ENCODE measurements at regions not wholly inside any gene's neighbourhood (a gene's known extent, or its start where the extent isn't known, plus 50 kb on each side); places are given as distances from the start of the nearest gene placed in this dataset.

DNA sequence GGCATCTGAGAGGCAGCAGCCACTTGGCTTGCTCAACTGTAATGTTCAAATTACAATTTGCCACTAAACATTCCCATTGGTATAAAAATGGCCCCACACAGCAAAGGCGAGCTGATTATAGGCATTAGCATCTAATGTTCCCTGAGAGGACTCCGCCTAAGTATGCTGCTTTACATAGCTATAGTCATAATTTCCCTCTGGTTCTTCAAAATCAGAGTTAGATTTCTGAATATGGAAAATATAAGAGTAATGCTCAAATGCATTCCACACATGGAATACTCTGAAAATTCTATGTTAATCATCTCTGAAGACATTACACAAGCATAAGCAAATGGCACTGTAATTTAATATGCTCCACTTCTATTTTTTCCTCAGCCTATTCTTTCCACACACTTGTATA is 83.7 kb upstream of the BTG1 start:
- no peaks in the 10 kb centered on the region for H3K36me3 ChIP-seq (ENCODE audit: control insufficient read depth, insufficient read depth, low read length)
- ATAC-seq: no peak
- no peaks in the 10 kb centered on the region; the same call in 1 of the 2 replicates for H3K27me3 ChIP-seq (ENCODE audit: control insufficient read depth, insufficient read depth, low read length)
- in situ Hi-C loops (cut with HindIII; ENCODE audit: low pct_unique_long_range_greater_than_20kb, low sequenced_read_pairs) (no loop called here), intact Hi-C loops (cut with micrococcal nuclease; ENCODE audit: unreplicated experiment) (no loop called here)
- ChIA-PET POLR2A (no interaction called here), CTCF (no interaction called here)
- no peaks in the 10 kb centered on the region for H3K9me3 ChIP-seq (ENCODE audit: control insufficient read depth, insufficient read depth, low read depth, low read length)
- no peak for DNase-seq (ENCODE audit: low read depth, low spot score)
- BruUV-seq (replicated peaks): no TSS peak
- H3K27ac ChIP-seq (ENCODE audit: low read length): no peak overlapping the region
- no peak for TF ChIP-seq POLR2AphosphoS5 (IDR thresholded peaks at IDR 0.05; ENCODE audit: low read depth, low read length)
- TF ChIP-seq, protein P1, sequence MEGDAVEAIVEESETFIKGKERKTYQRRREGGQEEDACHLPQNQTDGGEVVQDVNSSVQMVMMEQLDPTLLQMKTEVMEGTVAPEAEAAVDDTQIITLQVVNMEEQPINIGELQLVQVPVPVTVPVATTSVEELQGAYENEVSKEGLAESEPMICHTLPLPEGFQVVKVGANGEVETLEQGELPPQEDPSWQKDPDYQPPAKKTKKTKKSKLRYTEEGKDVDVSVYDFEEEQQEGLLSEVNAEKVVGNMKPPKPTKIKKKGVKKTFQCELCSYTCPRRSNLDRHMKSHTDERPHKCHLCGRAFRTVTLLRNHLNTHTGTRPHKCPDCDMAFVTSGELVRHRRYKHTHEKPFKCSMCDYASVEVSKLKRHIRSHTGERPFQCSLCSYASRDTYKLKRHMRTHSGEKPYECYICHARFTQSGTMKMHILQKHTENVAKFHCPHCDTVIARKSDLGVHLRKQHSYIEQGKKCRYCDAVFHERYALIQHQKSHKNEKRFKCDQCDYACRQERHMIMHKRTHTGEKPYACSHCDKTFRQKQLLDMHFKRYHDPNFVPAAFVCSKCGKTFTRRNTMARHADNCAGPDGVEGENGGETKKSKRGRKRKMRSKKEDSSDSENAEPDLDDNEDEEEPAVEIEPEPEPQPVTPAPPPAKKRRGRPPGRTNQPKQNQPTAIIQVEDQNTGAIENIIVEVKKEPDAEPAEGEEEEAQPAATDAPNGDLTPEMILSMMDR (IDR thresholded peaks at IDR 0.05): no peak
- TF ChIP-seq SIN3A (IDR thresholded peaks at IDR 0.05; ENCODE audit: borderline replicate concordance, insufficient read depth, low read depth, low read length): no peak
- no peak for TF ChIP-seq TCF7L2 (IDR thresholded peaks at IDR 0.05; ENCODE audit: low read depth, low read length)
- TF ChIP-seq, protein P2, sequence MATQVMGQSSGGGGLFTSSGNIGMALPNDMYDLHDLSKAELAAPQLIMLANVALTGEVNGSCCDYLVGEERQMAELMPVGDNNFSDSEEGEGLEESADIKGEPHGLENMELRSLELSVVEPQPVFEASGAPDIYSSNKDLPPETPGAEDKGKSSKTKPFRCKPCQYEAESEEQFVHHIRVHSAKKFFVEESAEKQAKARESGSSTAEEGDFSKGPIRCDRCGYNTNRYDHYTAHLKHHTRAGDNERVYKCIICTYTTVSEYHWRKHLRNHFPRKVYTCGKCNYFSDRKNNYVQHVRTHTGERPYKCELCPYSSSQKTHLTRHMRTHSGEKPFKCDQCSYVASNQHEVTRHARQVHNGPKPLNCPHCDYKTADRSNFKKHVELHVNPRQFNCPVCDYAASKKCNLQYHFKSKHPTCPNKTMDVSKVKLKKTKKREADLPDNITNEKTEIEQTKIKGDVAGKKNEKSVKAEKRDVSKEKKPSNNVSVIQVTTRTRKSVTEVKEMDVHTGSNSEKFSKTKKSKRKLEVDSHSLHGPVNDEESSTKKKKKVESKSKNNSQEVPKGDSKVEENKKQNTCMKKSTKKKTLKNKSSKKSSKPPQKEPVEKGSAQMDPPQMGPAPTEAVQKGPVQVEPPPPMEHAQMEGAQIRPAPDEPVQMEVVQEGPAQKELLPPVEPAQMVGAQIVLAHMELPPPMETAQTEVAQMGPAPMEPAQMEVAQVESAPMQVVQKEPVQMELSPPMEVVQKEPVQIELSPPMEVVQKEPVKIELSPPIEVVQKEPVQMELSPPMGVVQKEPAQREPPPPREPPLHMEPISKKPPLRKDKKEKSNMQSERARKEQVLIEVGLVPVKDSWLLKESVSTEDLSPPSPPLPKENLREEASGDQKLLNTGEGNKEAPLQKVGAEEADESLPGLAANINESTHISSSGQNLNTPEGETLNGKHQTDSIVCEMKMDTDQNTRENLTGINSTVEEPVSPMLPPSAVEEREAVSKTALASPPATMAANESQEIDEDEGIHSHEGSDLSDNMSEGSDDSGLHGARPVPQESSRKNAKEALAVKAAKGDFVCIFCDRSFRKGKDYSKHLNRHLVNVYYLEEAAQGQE (IDR thresholded peaks at IDR 0.05; ENCODE audit: insufficient read depth in 1 of 2, low read depth in 2 of 2, low read length in 1 of 2): no peak
- H3K4me3 ChIP-seq (ENCODE audit: low read depth in 2 of 2, low read length in 2 of 2): no peak overlapping the region
- H3K4me1 ChIP-seq (ENCODE audit: control insufficient read depth, insufficient read depth, low read length): no peaks in the 10 kb centered on the region

DNA sequence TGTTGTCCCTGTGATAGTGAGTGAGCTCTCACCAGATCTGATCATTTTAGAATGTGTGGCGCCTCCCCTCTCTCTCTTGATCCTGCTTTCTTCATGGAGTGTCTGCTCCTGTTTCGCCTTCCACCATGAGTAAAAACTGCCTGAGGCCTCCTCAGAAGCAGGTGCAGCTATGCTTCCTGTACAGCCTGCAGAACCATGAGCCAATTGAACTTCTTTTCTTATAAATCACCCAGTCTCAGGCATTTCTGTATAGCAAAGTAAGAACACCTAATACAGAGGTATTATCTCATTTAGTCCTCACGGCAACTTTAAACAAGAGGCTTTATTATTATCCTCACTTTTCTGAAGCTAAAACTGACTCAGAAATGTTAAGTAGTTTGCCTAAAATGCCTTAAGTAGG is 81.3 kb upstream of the BTG1 start:
- DNase-seq (ENCODE audit: low read depth, low spot score) (no peak), ATAC-seq (no peak)
- in situ Hi-C loops (cut with HindIII; ENCODE audit: low pct_unique_long_range_greater_than_20kb, low sequenced_read_pairs) (no loop called here), intact Hi-C loops (cut with micrococcal nuclease; ENCODE audit: unreplicated experiment) (no loop called here)
- Histone ChIP-seq H3K27ac (ENCODE audit: low read length) (no peak overlapping the region), H3K27me3 (ENCODE audit: control insufficient read depth, insufficient read depth, low read length) (no peaks in the 10 kb centered on the region; the same call in 1 of the 2 replicates), H3K4me3 (ENCODE audit: low read depth in 2 of 2, low read length in 2 of 2) (no peak overlapping the region), H3K4me1 (ENCODE audit: control insufficient read depth, insufficient read depth, low read length) (no peaks in the 10 kb centered on the region), H3K9me3 (ENCODE audit: control insufficient read depth, insufficient read depth, low read depth, low read length) (no peaks in the 10 kb centered on the region), H3K36me3 (ENCODE audit: control insufficient read depth, insufficient read depth, low read length) (no peaks in the 10 kb centered on the region)
- no TSS peak for BruUV-seq (replicated peaks)
- POLR2A ChIA-PET: no interaction called here
- no peak for TF ChIP-seq SIN3A (IDR thresholded peaks at IDR 0.05; ENCODE audit: borderline replicate concordance, insufficient read depth, low read depth, low read length)
- no peak for TF ChIP-seq TCF7L2 (IDR thresholded peaks at IDR 0.05; ENCODE audit: low read depth, low read length)
- TF ChIP-seq, protein P2 (IDR thresholded peaks at IDR 0.05; ENCODE audit: insufficient read depth in 1 of 2, low read depth in 2 of 2, low read length in 1 of 2): no peak
- TF ChIP-seq, protein P1 (IDR thresholded peaks at IDR 0.05): no peak
- no peak for TF ChIP-seq POLR2AphosphoS5 (IDR thresholded peaks at IDR 0.05; ENCODE audit: low read depth, low read length)
- CTCF ChIA-PET: no interaction called here
